ENCODE measurements at regions not wholly inside any gene's neighbourhood (a gene's known extent, or its start where the extent isn't known, plus 50 kb on each side); places are given as distances from the start of the nearest gene placed in this dataset.
A peak's percentile ranks its signal among the peaks of the same experiment; 100 is the strongest.
"Not testable (repeated sequence)": the region's sequence is repeated elsewhere in the genome, so short reads cannot be mapped to it uniquely, and the experiment has no call there.

DNA sequence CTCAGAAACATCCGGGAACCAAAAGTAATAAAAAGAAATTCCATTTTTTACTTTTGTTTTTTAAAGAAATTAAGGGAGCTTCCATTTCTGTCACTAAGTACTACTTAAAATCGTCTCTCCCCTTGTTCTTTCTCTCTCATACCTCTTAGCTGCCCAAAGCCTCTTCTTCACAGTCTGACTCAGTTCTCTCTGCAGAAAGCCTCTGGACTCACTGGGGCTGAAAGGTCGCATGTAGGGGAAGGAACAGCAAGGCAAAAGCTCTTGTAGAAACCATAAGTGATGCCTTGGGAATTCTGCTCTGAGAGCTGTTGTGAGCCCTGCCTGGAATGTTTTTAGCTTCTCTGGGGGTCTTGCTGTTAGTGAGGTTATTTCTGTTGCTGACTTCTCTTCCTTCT lies 100.8 kb upstream of the RANBP3L start:
- H3K27ac ChIP-seq = peak overlapping the region in 1 of 4 donors; percentile 88
- no peaks in the 10 kb centered on the region for H3K9me3 ChIP-seq
- peaks cover 0 to 27% (median 13%) of the 10 kb centered on the region in 4 donors for H3K4me1 ChIP-seq
- DNase-seq (ENCODE audit: low spot score in 2 of 2) = no peak
- TF ChIP-seq, protein P1, sequence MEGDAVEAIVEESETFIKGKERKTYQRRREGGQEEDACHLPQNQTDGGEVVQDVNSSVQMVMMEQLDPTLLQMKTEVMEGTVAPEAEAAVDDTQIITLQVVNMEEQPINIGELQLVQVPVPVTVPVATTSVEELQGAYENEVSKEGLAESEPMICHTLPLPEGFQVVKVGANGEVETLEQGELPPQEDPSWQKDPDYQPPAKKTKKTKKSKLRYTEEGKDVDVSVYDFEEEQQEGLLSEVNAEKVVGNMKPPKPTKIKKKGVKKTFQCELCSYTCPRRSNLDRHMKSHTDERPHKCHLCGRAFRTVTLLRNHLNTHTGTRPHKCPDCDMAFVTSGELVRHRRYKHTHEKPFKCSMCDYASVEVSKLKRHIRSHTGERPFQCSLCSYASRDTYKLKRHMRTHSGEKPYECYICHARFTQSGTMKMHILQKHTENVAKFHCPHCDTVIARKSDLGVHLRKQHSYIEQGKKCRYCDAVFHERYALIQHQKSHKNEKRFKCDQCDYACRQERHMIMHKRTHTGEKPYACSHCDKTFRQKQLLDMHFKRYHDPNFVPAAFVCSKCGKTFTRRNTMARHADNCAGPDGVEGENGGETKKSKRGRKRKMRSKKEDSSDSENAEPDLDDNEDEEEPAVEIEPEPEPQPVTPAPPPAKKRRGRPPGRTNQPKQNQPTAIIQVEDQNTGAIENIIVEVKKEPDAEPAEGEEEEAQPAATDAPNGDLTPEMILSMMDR (IDR thresholded peaks at IDR 0.05) = no peak
- no peak for TF ChIP-seq POLR2A (IDR thresholded peaks at IDR 0.05)
- 72 to 78% methylated on average over 3 of the region's 3 CpGs for WGBS, 2 donors
- no peaks in the 10 kb centered on the region for H3K27me3 ChIP-seq
- no peaks in the 10 kb centered on the region for H3K36me3 ChIP-seq
- H3K4me3 ChIP-seq = no peak overlapping the region

DNA sequence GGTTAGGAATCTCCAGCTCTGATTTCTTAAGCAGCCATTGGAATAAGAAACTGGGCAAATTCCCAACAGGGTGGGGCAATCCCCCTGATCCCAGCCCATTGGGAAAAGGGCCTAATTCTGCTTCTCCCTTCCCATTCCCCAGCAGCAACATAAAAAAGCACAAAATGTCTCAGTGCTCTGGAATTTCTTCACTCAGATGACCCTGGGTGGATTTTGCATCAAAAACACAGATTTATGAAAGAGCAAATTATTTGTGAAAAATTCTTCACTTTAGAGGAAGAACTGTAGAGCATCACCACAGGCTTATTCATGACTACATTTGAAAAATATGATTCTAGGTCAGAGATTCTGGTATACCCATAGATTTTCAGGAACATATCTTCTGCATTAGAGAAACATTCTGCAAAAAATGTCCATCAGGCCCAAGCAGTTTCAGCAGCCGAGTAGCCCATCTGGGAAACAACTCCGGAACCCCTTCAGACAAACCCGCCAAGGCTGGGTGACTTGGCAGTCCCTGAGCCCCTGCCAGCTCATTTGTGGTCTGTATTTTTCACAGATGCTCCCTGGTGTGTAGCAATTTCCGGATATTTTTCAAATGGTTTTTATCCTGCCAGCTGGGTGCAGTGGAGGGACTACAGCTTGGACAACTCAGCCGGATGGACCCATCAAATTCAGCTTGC lies 102.1 kb upstream of the RANBP3L start:
- Histone ChIP-seq H3K4me1 (peaks cover 0 to 27% (median 13%) of the 10 kb centered on the region in 4 donors), H3K27ac (peak overlapping the region; percentile 32 to 88 (median 70)), H3K9me3 (no peaks in the 10 kb centered on the region), H3K27me3 (no peaks in the 10 kb centered on the region), H3K36me3 (no peaks in the 10 kb centered on the region), H3K4me3 (no peak overlapping the region)
- 20 to 29% methylated on average over 5 of the region's 5 CpGs for WGBS, 2 donors
- TF ChIP-seq POLR2A (IDR thresholded peaks at IDR 0.05) = no peak
- peak; percentile 23 to 84 for TF ChIP-seq EP300 (IDR thresholded peaks at IDR 0.05)
- peak; percentile 32 to 79 for DNase-seq (ENCODE audit: low spot score in 2 of 2)

DNA sequence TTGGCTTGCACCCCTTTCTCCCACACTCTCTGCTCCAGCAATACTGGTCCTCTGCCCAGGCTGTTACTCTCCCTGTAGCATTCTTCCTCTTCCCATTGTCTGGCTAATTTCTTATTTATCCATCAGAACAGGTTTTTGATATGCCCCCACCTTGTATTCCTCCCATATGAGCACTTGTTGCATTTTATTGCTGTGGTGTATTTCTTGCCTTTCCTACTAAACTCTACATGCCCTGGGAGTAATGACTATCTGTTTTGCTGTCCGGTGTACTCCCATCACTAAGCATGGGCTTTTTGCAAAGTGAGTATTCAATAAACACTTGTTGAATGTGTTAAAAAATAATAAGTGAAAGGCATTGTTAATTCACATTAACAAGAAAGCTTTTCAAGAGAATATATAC lies 104.3 kb upstream of the RANBP3L start:
- Histone ChIP-seq H3K27ac (no peak overlapping the region), H3K9me3 (no peaks in the 10 kb centered on the region), H3K27me3 (no peaks in the 10 kb centered on the region), H3K36me3 (no peaks in the 10 kb centered on the region), H3K4me1 (peaks cover 0 to 27% (median 13%) of the 10 kb centered on the region in 4 donors), H3K4me3 (no peak overlapping the region)
- TF ChIP-seq EP300 (IDR thresholded peaks at IDR 0.05) (no peak), POLR2A (IDR thresholded peaks at IDR 0.05) (no peak)
- TF ChIP-seq, protein P1 (IDR thresholded peaks at IDR 0.05) = no peak
- DNase-seq (ENCODE audit: low spot score in 2 of 2) = no peak
- 90% methylated on average over 1 of the region's 1 CpG for WGBS, 2 donors

DNA sequence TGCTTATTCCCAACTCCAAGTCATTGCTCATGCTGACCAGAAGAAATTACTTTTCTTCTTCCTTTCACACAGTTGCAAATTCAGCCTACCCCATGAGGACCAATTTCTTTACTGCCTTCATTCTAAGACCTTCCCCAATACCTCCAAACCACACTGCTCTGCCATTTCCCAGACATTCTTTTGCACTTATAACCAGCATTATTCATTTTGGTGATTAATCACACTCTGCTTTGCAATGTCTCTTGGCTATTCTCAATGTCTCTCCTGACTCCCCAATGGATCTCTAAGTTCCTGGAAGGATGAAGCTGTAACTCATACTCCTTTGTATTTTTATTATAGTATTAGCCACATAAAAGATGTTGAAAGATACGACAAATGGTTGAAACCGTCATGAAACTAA lies 105.7 kb upstream of the RANBP3L start:
- no peak for TF ChIP-seq EP300 (IDR thresholded peaks at IDR 0.05)
- TF ChIP-seq, protein P1 (IDR thresholded peaks at IDR 0.05) = no peak
- TF ChIP-seq POLR2A (IDR thresholded peaks at IDR 0.05) = no peak
- no peak for DNase-seq (ENCODE audit: low spot score in 2 of 2)
- no peaks in the 10 kb centered on the region for H3K9me3 ChIP-seq
- H3K27ac ChIP-seq = no peak overlapping the region
- H3K4me3 ChIP-seq = no peak overlapping the region
- no peaks in the 10 kb centered on the region for H3K36me3 ChIP-seq
- WGBS, 2 donors = 71 to 90% methylated on average over 2 of the region's 2 CpGs
- no peaks in the 10 kb centered on the region for H3K27me3 ChIP-seq
- H3K4me1 ChIP-seq = peaks cover 0 to 27% (median 13%) of the 10 kb centered on the region in 4 donors

DNA sequence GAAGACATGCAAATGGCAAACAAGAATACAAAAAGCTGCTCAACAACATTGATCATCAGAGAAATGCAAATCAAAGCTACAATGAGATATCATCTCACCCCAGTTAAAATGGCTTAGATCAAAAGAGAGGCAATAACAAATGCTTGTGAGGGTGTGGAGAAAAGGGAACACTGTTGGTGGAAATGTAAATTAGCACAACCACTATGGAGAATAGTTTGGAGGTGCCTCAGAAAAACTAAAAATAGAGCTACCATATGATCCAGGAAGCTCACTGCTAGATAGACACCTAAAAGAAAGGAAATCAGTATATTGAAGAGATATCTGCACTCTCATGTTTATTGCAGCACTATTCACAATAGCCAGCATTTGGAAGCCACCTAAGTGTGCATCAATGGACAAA lies 108.0 kb upstream of the RANBP3L start:
- not testable (repeated sequence) for H3K4me3 ChIP-seq; H3K36me3 ChIP-seq; DNase-seq (ENCODE audit: low spot score in 2 of 2); H3K9me3 ChIP-seq; H3K27me3 ChIP-seq; H3K4me1 ChIP-seq; H3K27ac ChIP-seq

DNA sequence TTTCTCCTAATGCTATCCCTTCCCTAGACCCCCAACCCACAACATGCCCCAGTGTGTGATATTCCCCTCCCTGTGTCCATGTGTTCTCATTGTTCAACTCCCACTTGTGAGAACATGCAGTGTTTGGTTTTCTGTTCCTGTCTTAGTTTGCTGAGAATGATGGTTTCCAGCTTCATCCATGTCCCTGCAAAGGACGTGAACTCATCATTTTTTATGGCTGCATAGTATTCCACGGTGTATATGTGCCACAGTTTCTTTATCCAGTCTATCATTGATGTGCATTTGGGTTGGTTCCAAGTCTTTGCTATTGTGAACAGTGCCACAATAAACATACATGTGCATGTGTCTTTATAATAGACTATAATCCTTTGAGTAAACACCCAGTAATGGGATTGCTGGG lies 109.0 kb upstream of the RANBP3L start:
- not testable (repeated sequence) for H3K4me1 ChIP-seq; H3K9me3 ChIP-seq; H3K27ac ChIP-seq; H3K27me3 ChIP-seq; H3K36me3 ChIP-seq; H3K4me3 ChIP-seq; DNase-seq (ENCODE audit: low spot score in 2 of 2)
- 91 to 96% methylated on average over 2 of the region's 2 CpGs for WGBS, 2 donors

DNA sequence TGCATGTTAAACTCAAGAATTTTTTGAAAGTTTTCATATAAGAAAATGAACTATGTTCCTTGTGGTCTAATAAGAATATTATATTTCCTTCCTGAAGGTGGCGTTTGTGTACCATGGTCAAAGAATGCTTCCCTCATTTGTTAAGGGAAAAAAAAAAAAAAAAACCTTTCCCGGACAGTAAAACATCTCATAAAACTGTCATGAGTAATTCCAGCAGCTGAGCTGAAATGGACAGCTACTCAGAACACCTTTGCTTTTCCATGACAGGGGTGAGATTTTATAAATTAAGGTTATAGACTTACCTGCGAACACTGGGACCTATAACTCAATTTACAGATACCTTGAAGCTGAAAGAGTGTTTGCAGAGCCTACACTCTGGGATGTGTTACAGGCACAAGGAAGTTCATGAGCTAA lies 113.2 kb upstream of the RANBP3L start:
- H3K9me3 ChIP-seq = no peaks in the 10 kb centered on the region
- no peak overlapping the region for H3K4me3 ChIP-seq
- 28 to 33% methylated on average over 3 of the region's 3 CpGs for WGBS, 2 donors
- DNase-seq (ENCODE audit: low spot score in 2 of 2) = no peak
- TF ChIP-seq EP300 (IDR thresholded peaks at IDR 0.05) (no peak), POLR2A (IDR thresholded peaks at IDR 0.05) (no peak)
- TF ChIP-seq, protein P1 (IDR thresholded peaks at IDR 0.05) = peak; percentile 31 to 62 (median 47)
- no peaks in the 10 kb centered on the region for H3K27me3 ChIP-seq
- no peak overlapping the region for H3K27ac ChIP-seq
- no peaks in the 10 kb centered on the region for H3K4me1 ChIP-seq
- no peaks in the 10 kb centered on the region for H3K36me3 ChIP-seq

All from tibial nerve (tissue), 4 donors.